ENCODE measurements at regions not wholly inside any gene's neighbourhood (a gene's known extent, or its start where the extent isn't known, plus 50 kb on each side); places are given as distances from the start of the nearest gene placed in this dataset.
A peak's percentile ranks its signal among the peaks of the same experiment; 100 is the strongest.

DNA sequence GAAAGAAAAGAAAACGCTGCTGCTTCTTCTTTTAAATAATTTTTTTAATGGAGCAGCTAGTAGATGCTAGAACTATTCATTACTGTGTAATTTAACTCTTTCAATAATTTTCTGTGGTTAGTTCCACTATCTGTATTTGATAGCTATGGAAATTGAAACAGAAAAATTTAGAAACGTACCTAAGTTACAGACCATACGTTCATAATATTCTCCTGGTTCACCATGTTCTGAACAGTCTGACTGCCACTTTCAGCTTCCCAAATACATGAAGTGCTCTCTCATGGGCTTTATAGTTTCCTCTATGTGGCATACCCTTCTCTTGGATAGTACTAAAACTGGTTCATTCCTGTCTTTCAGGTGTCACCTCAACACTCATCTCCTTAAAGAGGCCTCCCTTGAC, 508.0 kb downstream of the MDFIC start:
- DNase-seq (ENCODE audit: extremely low read depth in 1 of 11, low read depth in 9 of 11, low spot score in 4 of 11): no peak

DNA sequence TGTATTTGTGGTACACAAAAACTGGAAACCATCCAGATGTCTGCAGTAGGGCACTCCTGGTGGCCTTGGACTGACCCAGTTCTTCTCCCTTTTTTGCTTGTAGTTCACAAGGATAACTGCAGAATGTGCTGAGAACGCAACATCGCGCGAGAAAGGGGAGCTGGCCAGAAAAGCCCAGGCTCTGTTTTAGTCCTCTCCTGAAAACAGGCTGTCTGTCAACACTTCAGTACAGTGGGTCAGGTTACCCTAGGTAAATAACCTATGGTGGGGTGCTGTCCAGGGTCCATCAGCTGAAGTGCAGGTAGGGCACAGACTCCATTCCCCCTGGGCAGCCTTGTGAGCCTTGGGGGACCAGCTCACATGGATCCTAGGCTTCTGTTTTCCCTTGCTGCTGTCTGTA, 495.8 kb downstream of the MDFIC start:
- DNase-seq (ENCODE audit: extremely low read depth in 1 of 11, low read depth in 9 of 11, low spot score in 4 of 11): no peak

DNA sequence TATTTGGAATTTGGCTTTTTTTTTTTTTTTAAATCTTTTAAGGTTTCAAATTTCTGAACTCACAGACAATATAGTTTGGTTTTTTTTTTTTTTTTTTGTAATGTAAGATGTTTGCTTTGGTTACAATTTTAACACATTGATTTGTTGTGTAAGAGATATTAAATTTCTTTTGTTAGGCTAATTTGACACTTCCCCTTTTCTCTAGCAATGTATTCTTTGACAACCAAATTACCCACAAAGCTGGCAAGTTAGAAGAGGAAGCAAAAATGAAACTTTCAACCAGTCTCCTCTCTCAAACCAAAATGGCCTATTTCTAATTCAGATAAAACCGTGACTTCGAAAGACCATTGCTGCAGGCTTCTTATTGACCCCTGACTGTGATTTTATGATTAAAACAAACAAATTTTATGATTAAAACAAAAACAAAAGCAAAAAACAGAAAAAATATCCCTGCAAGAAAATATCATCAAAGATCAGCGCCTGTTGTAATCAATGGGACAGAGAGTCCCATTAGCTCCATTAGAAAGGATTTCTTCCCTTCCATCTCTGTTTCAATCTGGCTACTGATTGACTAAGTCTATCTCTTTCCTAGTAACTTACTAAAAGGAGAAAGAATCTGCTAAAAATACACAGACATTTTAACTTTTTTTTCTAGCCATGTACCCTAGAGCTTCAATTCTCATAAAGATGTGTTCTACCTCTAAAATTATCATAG, 489.2 kb downstream of the MDFIC start:
- DNase-seq (ENCODE audit: extremely low read depth in 1 of 11, low read depth in 9 of 11, low spot score in 4 of 11): no peak

GRCh38 chr7:115410434-115410820, 488.5 kb downstream of the MDFIC start:
- no peak for DNase-seq (ENCODE audit: extremely low read depth in 1 of 11, low read depth in 9 of 11, low spot score in 4 of 11)

GRCh38 chr7:115409682-115410433, 488.0 kb downstream of the MDFIC start:
- no peak for DNase-seq (ENCODE audit: extremely low read depth in 1 of 11, low read depth in 9 of 11, low spot score in 4 of 11)

GRCh38 chr7:115406219-115406618, 484.3 kb downstream of the MDFIC start:
- no peak for DNase-seq (ENCODE audit: extremely low read depth in 1 of 11, low read depth in 9 of 11, low spot score in 4 of 11)

GRCh38 chr7:115387137-115387536, 465.2 kb downstream of the MDFIC start:
- no peak for DNase-seq (ENCODE audit: extremely low read depth in 1 of 11, low read depth in 9 of 11, low spot score in 4 of 11)

DNA sequence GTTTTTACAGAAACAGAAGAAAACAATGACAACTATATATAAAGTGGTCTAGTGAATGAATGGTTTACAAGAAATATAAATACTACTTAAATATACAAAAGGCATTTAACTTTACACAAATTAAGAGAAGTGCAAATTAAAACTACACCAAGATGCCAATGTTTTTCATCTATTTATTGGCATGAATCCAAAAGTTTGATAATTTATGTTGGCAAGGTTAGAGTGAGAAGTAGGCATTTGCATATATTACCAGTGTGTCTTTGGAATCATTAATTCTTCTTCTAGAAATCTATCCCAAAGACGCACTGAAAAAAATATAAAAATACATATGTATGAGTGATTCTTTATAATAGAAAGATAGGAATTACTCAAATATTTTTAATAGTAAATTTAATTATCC, 457.4 kb downstream of the MDFIC start:
- DNase-seq (ENCODE audit: extremely low read depth in 1 of 11, low read depth in 9 of 11, low spot score in 4 of 11): no peak

DNA sequence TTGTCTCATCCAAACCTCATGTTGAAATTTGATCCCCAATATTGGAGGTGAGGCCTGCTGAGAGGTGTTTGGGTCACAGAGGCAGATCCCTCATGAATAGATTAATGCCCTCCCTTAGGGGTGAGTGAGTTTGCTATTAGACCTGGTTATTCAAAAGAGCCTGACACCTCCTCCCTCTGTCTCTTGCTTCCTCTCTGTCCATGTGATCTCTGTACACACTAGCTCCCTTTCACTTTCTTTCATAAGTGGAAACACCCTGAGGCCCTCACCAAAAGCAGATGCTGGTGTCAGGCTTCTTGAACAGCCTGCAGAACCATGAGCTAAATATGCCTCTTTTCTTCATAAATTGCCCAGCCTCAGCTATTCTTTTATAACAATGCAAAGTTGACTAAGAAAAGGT, 447.1 kb downstream of the MDFIC start:
- DNase-seq (ENCODE audit: extremely low read depth in 1 of 11, low read depth in 9 of 11, low spot score in 4 of 11): no peak

DNA sequence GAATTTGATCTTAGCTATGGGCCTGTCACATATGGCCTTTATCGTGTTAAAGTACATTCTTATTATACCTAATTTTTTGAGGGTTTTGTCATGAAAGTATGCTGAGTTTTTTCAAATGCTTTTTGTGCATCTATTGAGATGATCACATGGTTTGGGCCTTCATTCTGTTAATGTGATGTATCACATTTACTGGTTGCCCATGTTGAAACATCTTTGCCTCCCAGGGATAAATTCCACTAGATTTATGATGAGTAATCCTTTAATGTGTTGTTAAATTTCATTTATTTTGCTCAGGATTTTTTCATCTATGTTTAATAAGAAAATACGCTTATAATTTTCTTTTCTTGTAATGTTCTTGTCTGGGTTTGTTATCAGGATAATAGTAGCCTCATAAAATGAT, 442.0 kb downstream of the MDFIC start:
- no peak for DNase-seq (ENCODE audit: extremely low read depth in 1 of 11, low read depth in 9 of 11, low spot score in 4 of 11)

DNA sequence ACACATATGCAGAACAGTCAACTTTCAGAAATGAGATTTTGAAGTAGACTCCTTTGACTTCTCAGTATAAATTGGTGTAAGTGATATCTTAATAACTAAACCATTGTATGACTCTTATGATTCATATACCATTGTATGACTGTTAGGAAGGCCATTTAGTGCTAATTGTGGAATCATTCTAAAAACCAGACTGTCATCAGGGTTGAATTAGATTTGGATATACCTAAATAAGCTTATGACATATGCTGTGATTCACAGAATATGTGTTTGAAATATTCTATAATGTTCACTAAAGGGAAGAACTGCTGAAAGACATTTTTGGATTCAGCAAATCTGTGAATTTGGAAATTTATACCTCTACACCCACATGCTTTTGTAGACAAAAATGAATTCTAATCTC, 438.1 kb downstream of the MDFIC start:
- no peak for DNase-seq (ENCODE audit: extremely low read depth in 1 of 11, low read depth in 9 of 11, low spot score in 4 of 11)

GRCh38 chr7:115359119-115359518, 437.2 kb downstream of the MDFIC start:
- no peak for DNase-seq (ENCODE audit: extremely low read depth in 1 of 11, low read depth in 9 of 11, low spot score in 4 of 11)

- no peak for DNase-seq (ENCODE audit: extremely low read depth in 1 of 11, low read depth in 9 of 11, low spot score in 4 of 11)
Measured at GRCh38 chr7:115357703-115357999, 435.8 kb downstream of the MDFIC start.

- no peak for DNase-seq (ENCODE audit: extremely low read depth in 1 of 11, low read depth in 9 of 11, low spot score in 4 of 11)
Measured at GRCh38 chr7:115356999-115357702, 435.3 kb downstream of the MDFIC start.

- peak in 2 of 11 donors; percentile 0 to 1 for DNase-seq (ENCODE audit: extremely low read depth in 1 of 11, low read depth in 9 of 11, low spot score in 4 of 11)
Measured at GRCh38 chr7:115356139-115356746, 434.3 kb downstream of the MDFIC start.

DNA sequence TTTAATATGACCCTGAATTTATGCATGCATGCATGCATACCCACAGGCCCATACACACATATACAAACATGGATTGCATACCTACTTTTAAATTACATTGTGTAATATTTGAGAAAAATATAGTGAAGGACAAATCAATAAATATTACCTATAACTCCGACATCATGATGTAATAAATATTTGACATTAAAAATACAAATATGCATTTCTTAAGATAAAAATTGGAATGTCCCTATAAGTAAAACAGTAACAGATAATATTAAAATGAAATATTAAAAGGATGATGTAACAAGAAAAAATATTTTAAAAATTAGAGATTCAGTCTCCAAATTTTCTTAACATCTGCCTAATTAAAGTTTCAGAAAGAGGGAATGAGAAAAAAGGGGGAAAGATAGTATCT, 433.0 kb downstream of the MDFIC start:
- no peak for DNase-seq (ENCODE audit: extremely low read depth in 1 of 11, low read depth in 9 of 11, low spot score in 4 of 11)

DNA sequence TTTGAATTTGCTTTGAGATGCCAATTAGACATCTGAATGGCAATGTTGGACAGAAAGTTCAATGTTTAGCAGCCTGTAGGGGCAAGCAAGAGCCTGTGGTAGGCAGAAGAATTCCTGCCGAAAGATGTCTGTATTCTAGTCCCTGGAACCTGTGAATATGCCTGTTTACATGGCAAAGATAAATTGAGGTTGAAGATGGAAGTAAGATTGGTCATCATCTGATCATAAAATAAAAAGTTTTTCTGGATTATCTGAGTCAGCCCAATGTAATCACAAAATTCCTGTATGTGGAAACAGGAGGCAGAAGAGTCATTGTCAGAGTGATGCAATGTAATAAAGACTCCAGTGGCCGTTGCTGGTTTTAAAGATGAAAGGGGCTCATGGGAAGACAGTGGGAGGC, 430.5 kb downstream of the MDFIC start:
- no peak for DNase-seq (ENCODE audit: extremely low read depth in 1 of 11, low read depth in 9 of 11, low spot score in 4 of 11)

DNA sequence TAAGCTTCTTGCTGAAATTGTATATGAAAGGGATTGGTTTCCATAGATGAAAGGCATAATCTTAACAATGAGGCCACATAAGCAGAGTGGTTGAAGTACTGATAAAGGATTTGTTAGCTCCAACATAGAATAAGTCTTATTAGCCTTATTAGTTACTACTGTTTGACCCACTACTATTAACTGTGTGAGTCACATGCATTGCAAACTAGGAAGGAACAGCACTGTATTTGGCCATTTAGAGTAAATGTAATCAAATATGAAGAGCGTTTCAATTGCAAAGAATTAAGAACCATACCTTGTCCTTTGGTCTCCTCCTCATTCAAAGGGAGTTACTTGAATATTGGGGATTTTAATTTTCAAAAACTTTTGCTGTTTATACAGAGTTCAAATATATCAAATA, 428.9 kb downstream of the MDFIC start:
- no peak for DNase-seq (ENCODE audit: extremely low read depth in 1 of 11, low read depth in 9 of 11, low spot score in 4 of 11)

GRCh38 chr7:115349635-115350034, 427.7 kb downstream of the MDFIC start:
- no peak for DNase-seq (ENCODE audit: extremely low read depth in 1 of 11, low read depth in 9 of 11, low spot score in 4 of 11)

- no peak for DNase-seq (ENCODE audit: extremely low read depth in 1 of 11, low read depth in 9 of 11, low spot score in 4 of 11)
Measured at GRCh38 chr7:115346685-115347084, 424.8 kb downstream of the MDFIC start.
